ENCODE measurements at regions not wholly inside any gene's neighbourhood (a gene's known extent, or its start where the extent isn't known, plus 50 kb on each side); places are given as distances from the start of the nearest gene placed in this dataset.
"Not testable (repeated sequence)": the region's sequence is repeated elsewhere in the genome, so short reads cannot be mapped to it uniquely, and the experiment has no call there.

GRCh38 chr2:75833386-75833785 is 122.7 kb upstream of the GCFC2 start:
- no peaks in the 10 kb centered on the region for H3K27me3 ChIP-seq (ENCODE audit: control insufficient read depth, insufficient read depth, low read length, poor library complexity, severe bottlenecking)
- Mint-ChIP-seq H3K27ac (no peak overlapping the region), H3K9me3 (no peaks in the 10 kb centered on the region), H3K4me3 (no peak overlapping the region), H3K36me3 (ENCODE audit: low read depth) (no peaks in the 10 kb centered on the region), H3K4me1 (no peaks in the 10 kb centered on the region), H3K27me3 (ENCODE audit: insufficient read depth) (no peaks in the 10 kb centered on the region)
- no peak for TF ChIP-seq CTCF (conservative IDR thresholded peaks at IDR 0.05)
- H3K36me3 ChIP-seq (ENCODE audit: control insufficient read depth, insufficient read depth, low read length): no peaks in the 10 kb centered on the region
- H3K9ac ChIP-seq (ENCODE audit: extremely low read depth, low read length, poor library complexity, severe bottlenecking): no peak overlapping the region
- H3K9me3 ChIP-seq (ENCODE audit: control insufficient read depth, low read length): no peaks in the 10 kb centered on the region
- WGBS, 2 experiments (ENCODE audit: insufficient coverage in 1 of 2, insufficient read length in 1 of 2): 90 to 100% methylated on average over 1 to 2 of the region's 2 CpGs
- no peak for DNase-seq
- H3K27ac ChIP-seq (ENCODE audit: low read depth, low read length): no peak overlapping the region
- no peak overlapping the region for H3K4me3 ChIP-seq (ENCODE audit: low read length)
- no peaks in the 10 kb centered on the region for H3K4me1 ChIP-seq (ENCODE audit: control insufficient read depth, insufficient read depth, low read length)

GRCh38 chr2:75828826-75829225 is 118.1 kb upstream of the GCFC2 start:
- Histone ChIP-seq H3K27ac (ENCODE audit: low read depth, low read length) (no peak overlapping the region), H3K9ac (ENCODE audit: extremely low read depth, low read length, poor library complexity, severe bottlenecking) (no peak overlapping the region), H3K36me3 (ENCODE audit: control insufficient read depth, insufficient read depth, low read length) (no peaks in the 10 kb centered on the region), H3K9me3 (ENCODE audit: control insufficient read depth, low read length) (no peaks in the 10 kb centered on the region), H3K27me3 (ENCODE audit: control insufficient read depth, insufficient read depth, low read length, poor library complexity, severe bottlenecking) (no peaks in the 10 kb centered on the region), H3K4me1 (ENCODE audit: control insufficient read depth, insufficient read depth, low read length) (no peaks in the 10 kb centered on the region), H3K4me3 (ENCODE audit: low read length) (no peak overlapping the region)
- no peak for TF ChIP-seq CTCF (conservative IDR thresholded peaks at IDR 0.05)
- no peaks in the 10 kb centered on the region for H3K27me3 Mint-ChIP-seq (ENCODE audit: insufficient read depth)
- no peaks in the 10 kb centered on the region for H3K36me3 Mint-ChIP-seq (ENCODE audit: low read depth)
- H3K27ac Mint-ChIP-seq: no peak overlapping the region
- no peaks in the 10 kb centered on the region for H3K9me3 Mint-ChIP-seq
- WGBS, 2 experiments (ENCODE audit: insufficient coverage in 1 of 2, insufficient read length in 1 of 2): 91% methylated on average over 4 of the region's 4 CpGs; no CpG with 5 or more reads in 1 of the 2 experiments
- no peak overlapping the region for H3K4me3 Mint-ChIP-seq
- H3K4me1 Mint-ChIP-seq: no peaks in the 10 kb centered on the region
- DNase-seq: no peak

- not testable (repeated sequence) for H3K4me3 Mint-ChIP-seq; H3K27ac Mint-ChIP-seq; H3K9me3 Mint-ChIP-seq; H3K27ac ChIP-seq (ENCODE audit: low read depth, low read length); H3K27me3 ChIP-seq (ENCODE audit: control insufficient read depth, insufficient read depth, low read length, poor library complexity, severe bottlenecking); H3K4me1 ChIP-seq (ENCODE audit: control insufficient read depth, insufficient read depth, low read length); H3K4me3 ChIP-seq (ENCODE audit: low read length); DNase-seq; H3K9me3 ChIP-seq (ENCODE audit: control insufficient read depth, low read length); H3K4me1 Mint-ChIP-seq; H3K9ac ChIP-seq (ENCODE audit: extremely low read depth, low read length, poor library complexity, severe bottlenecking); H3K36me3 Mint-ChIP-seq (ENCODE audit: low read depth); H3K27me3 Mint-ChIP-seq (ENCODE audit: insufficient read depth); H3K36me3 ChIP-seq (ENCODE audit: control insufficient read depth, insufficient read depth, low read length)
- WGBS, 2 experiments (ENCODE audit: insufficient coverage in 1 of 2, insufficient read length in 1 of 2): 100% methylated on average over 1 of the region's 1 CpG; no CpG with 5 or more reads in 1 of the 2 experiments
These were observed 112.8 kb upstream of the GCFC2 start for GRCh38 chr2:75823515-75823914.

GRCh38 chr2:75822336-75822735 is 111.6 kb upstream of the GCFC2 start:
- Mint-ChIP-seq H3K4me1 (peaks cover 6% of the 10 kb centered on the region), H3K9me3 (no peaks in the 10 kb centered on the region), H3K27ac (no peak overlapping the region), H3K27me3 (ENCODE audit: insufficient read depth) (no peaks in the 10 kb centered on the region), H3K36me3 (ENCODE audit: low read depth) (no peaks in the 10 kb centered on the region), H3K4me3 (no peak overlapping the region)
- WGBS, 2 experiments (ENCODE audit: insufficient coverage in 1 of 2, insufficient read length in 1 of 2): 75 to 100% methylated on average over 2 of the region's 2 CpGs
- no peak for DNase-seq
- no peaks in the 10 kb centered on the region for H3K27me3 ChIP-seq (ENCODE audit: control insufficient read depth, insufficient read depth, low read length, poor library complexity, severe bottlenecking)
- no peak overlapping the region for H3K4me3 ChIP-seq (ENCODE audit: low read length)
- H3K27ac ChIP-seq (ENCODE audit: low read depth, low read length): no peak overlapping the region
- no peaks in the 10 kb centered on the region for H3K36me3 ChIP-seq (ENCODE audit: control insufficient read depth, insufficient read depth, low read length)
- H3K9me3 ChIP-seq (ENCODE audit: control insufficient read depth, low read length): no peaks in the 10 kb centered on the region
- TF ChIP-seq CTCF (conservative IDR thresholded peaks at IDR 0.05): no peak
- H3K9ac ChIP-seq (ENCODE audit: extremely low read depth, low read length, poor library complexity, severe bottlenecking): no peak overlapping the region
- no peaks in the 10 kb centered on the region for H3K4me1 ChIP-seq (ENCODE audit: control insufficient read depth, insufficient read depth, low read length)
